MCF 10A (cell line): ENCODE measurements at regions not wholly inside any gene's neighbourhood (a gene's known extent, or its start where the extent isn't known, plus 50 kb on each side); places are given as distances from the start of the nearest gene placed in this dataset.

Source experiments
- BruUV-seq: library from RNA; stranded (reverse); fragments of 400-500 nt; replicated peaks from 2 replicates; lab custom pipeline; 2021; lab: Mats Ljungman, UMichigan
- CTCF ChIA-PET: fragments of 300-600 bp; sonication (Branson Sonifier 250); formaldehyde crosslinking; extraction: SDS; loops from one replicate; lab custom pipeline; 2021; ENCODE audit warnings: antibody characterized with exemption, inconsistent platforms; lab: Yijun Ruan, JAX
- POLR2A ChIA-PET: fragments of 300-600, 350-650 bp; sonication (Branson Sonifier 250); formaldehyde crosslinking; extraction: SDS; loops from one replicate; lab custom pipeline; 2020; ENCODE audit warnings: antibody characterized with exemption, inconsistent platforms; lab: Yijun Ruan, JAX
- DNase-seq: peaks from one replicate; pipeline ENCODE4 v3.0.0-alpha.2; 2018; ENCODE audit not compliant: unreplicated experiment
- H3K27ac Mint-ChIP-seq: one replicate; pipeline ENCODE4 v1.8.0; 2022; ENCODE audit warnings: mild to moderate bottlenecking, low read depth, mixed read lengths; ENCODE audit not compliant: unreplicated experiment
- H3K27me3 Mint-ChIP-seq: one replicate; pipeline ENCODE4 v1.8.0; 2022; ENCODE audit warnings: mixed read lengths; ENCODE audit not compliant: insufficient read depth, unreplicated experiment
- H3K36me3 Mint-ChIP-seq: one replicate; pipeline ENCODE4 v1.8.0; 2022; ENCODE audit warnings: mild to moderate bottlenecking, moderate library complexity, mixed read lengths; ENCODE audit not compliant: insufficient read depth, unreplicated experiment
- H3K4me1 Mint-ChIP-seq: one replicate; pipeline ENCODE4 v1.8.0; 2022; ENCODE audit warnings: mixed read lengths; ENCODE audit not compliant: insufficient read depth, unreplicated experiment
- H3K4me3 Mint-ChIP-seq: one replicate; pipeline ENCODE4 v1.8.0; 2022; ENCODE audit warnings: mild to moderate bottlenecking, moderate library complexity, mixed read lengths; ENCODE audit not compliant: unreplicated experiment
- H3K9me3 Mint-ChIP-seq: one replicate; pipeline ENCODE4 v1.8.0; 2022; ENCODE audit warnings: mixed read lengths; ENCODE audit not compliant: unreplicated experiment
- CTCF ChIP-seq: fragments of 200-600 bp; IDR thresholded peaks from one replicate; pipeline ENCODE4 v1.8.0; 2022; ENCODE audit warnings: antibody characterized with exemption, mild to moderate bottlenecking; ENCODE audit not compliant: unreplicated experiment
- intact Hi-C: fragments of 100-400 bp; cut with micrococcal nuclease; formaldehyde crosslinking; loops from 2 replicates; pipeline ENCODE4 v1.14.1; 2022

GRCh38 chr22:47288680-47289079 is 526.2 kb downstream of the TBC1D22A start:
- intact Hi-C loops = no loop called here
- ChIA-PET CTCF (no interaction called here), POLR2A (no interaction called here)
- peaks cover 11% of the 10 kb centered on the region for H3K9me3 Mint-ChIP-seq
- H3K4me1 Mint-ChIP-seq = peaks cover 20% of the 10 kb centered on the region
- H3K36me3 Mint-ChIP-seq = peaks cover 7% of the 10 kb centered on the region
- no TSS peak for BruUV-seq
- H3K27me3 Mint-ChIP-seq = peaks cover 31% of the 10 kb centered on the region
- no peak for DNase-seq
- H3K4me3 Mint-ChIP-seq = no peak overlapping the region
- no peak overlapping the region for H3K27ac Mint-ChIP-seq
- no peak for TF ChIP-seq CTCF

GRCh38 chr22:47287516-47287915 is 525.1 kb downstream of the TBC1D22A start:
- peaks cover 31% of the 10 kb centered on the region for H3K27me3 Mint-ChIP-seq
- BruUV-seq = no TSS peak
- peaks cover 9% of the 10 kb centered on the region for H3K4me1 Mint-ChIP-seq
- peaks cover 7% of the 10 kb centered on the region for H3K36me3 Mint-ChIP-seq
- ChIA-PET CTCF (no interaction called here), POLR2A (no interaction called here)
- intact Hi-C loops = no loop called here
- DNase-seq = no peak
- no peak for TF ChIP-seq CTCF
- H3K9me3 Mint-ChIP-seq = peaks cover 7% of the 10 kb centered on the region
- H3K27ac Mint-ChIP-seq = no peak overlapping the region
- no peak overlapping the region for H3K4me3 Mint-ChIP-seq

- H3K27ac Mint-ChIP-seq = peak overlapping the region; percentile 21
- H3K4me3 Mint-ChIP-seq = no peak overlapping the region
- ChIA-PET CTCF (no interaction called here), POLR2A (no interaction called here)
- no TSS peak for BruUV-seq
- H3K36me3 Mint-ChIP-seq = peaks cover 7% of the 10 kb centered on the region
- H3K27me3 Mint-ChIP-seq = peaks cover 31% of the 10 kb centered on the region
- no peak for TF ChIP-seq CTCF
- peaks cover 7% of the 10 kb centered on the region for H3K9me3 Mint-ChIP-seq
- H3K4me1 Mint-ChIP-seq = peaks cover under 1% of the 10 kb centered on the region
- no peak for DNase-seq
- intact Hi-C loops = no loop called here
Measured at GRCh38 chr22:47286590-47286989, 524.1 kb downstream of the TBC1D22A start.

GRCh38 chr22:47285981-47286380 is 523.5 kb downstream of the TBC1D22A start:
- H3K36me3 Mint-ChIP-seq = peaks cover 7% of the 10 kb centered on the region
- TF ChIP-seq CTCF = no peak
- peaks cover 4% of the 10 kb centered on the region for H3K4me1 Mint-ChIP-seq
- H3K27me3 Mint-ChIP-seq = peaks cover 31% of the 10 kb centered on the region
- no peak for DNase-seq
- ChIA-PET CTCF (no interaction called here), POLR2A (no interaction called here)
- no TSS peak for BruUV-seq
- intact Hi-C loops = no loop called here
- H3K4me3 Mint-ChIP-seq = no peak overlapping the region
- H3K27ac Mint-ChIP-seq = no peak overlapping the region
- peaks cover 7% of the 10 kb centered on the region for H3K9me3 Mint-ChIP-seq
